ENCODE measurements at regions not wholly inside any gene's neighbourhood (a gene's known extent, or its start where the extent isn't known, plus 50 kb on each side); places are given as distances from the start of the nearest gene placed in this dataset.

GRCh38 chr7:145848691-145849090, 267.9 kb upstream of the CNTNAP2 start:
- TF ChIP-seq CTCF (IDR thresholded peaks at IDR 0.05) (no peak), EZH2 (IDR thresholded peaks at IDR 0.05; ENCODE audit: borderline replicate concordance, insufficient read depth, low read depth, low read length, poor library complexity, severe bottlenecking) (no peak)
- Mint-ChIP-seq H3K27ac (no peak overlapping the region), H3K9me3 (ENCODE audit: insufficient read depth) (no peaks in the 10 kb centered on the region), H3K4me3 (no peak overlapping the region), H3K27me3 (no peaks in the 10 kb centered on the region), H3K4me1 (peaks cover 6% of the 10 kb centered on the region)
- Histone ChIP-seq H3K4me2 (replicated peaks; ENCODE audit: low read depth, low read length, poor library complexity, severe bottlenecking) (no peak overlapping the region), H4K20me1 (ENCODE audit: control insufficient read depth, insufficient read depth, low read length, poor library complexity, severe bottlenecking) (no peaks in the 10 kb centered on the region), H3K4me1 (ENCODE audit: control insufficient read depth in 2 of 2, insufficient read depth in 2 of 2, low read length in 2 of 2) (no peaks in the 10 kb centered on the region), H3K36me3 (replicated peaks in 1 of 2; ENCODE audit: control extremely low read depth in 1 of 2, control insufficient read depth in 1 of 2, extremely low read depth in 1 of 2, insufficient read depth in 2 of 2, low read length in 1 of 2) (no peaks in the 10 kb centered on the region), H3K79me2 (ENCODE audit: control insufficient read depth, insufficient read depth, low read length) (no peaks in the 10 kb centered on the region), H3K27ac (ENCODE audit: low read length in 2 of 2) (no peak overlapping the region), H3K9me3 (ENCODE audit: control extremely low read depth in 1 of 3, control insufficient read depth in 2 of 3, insufficient read depth in 1 of 3, low read length in 2 of 3) (no peaks in the 10 kb centered on the region), H3K27me3 (replicated peaks in 1 of 4; ENCODE audit: control extremely low read depth in 1 of 4, control insufficient read depth in 3 of 4, insufficient read depth in 4 of 4, low read length in 3 of 4) (no peaks in the 10 kb centered on the region), H3K9ac (ENCODE audit: low read length) (no peak overlapping the region), H2AFZ (ENCODE audit: insufficient read depth, low read depth, low read length, poor library complexity, severe bottlenecking) (no peak overlapping the region), H3K4me3 (ENCODE audit: control extremely low read depth in 1 of 5, extremely low read depth in 1 of 5, insufficient read depth in 1 of 5, low read depth in 2 of 5, low read length in 4 of 5) (no peak overlapping the region)
- ATAC-seq (ENCODE audit: low read depth) (no peak), DNase-seq (no peak)
- intact Hi-C loops (cut with micrococcal nuclease): no loop called here
- 50% methylated on average over 1 of the region's 1 CpG for WGBS (ENCODE audit: insufficient coverage)
- ChIA-PET POLR2A (no interaction called here), CTCF (interaction anchor here (1.5 kb wide), 1 partner anchor 812 kb away, joined by 4 read pairs; no protein-coding TSS in a partner anchor)

GRCh38 chr7:145845345-145845744, 271.3 kb upstream of the CNTNAP2 start:
- Histone ChIP-seq H3K27me3 (replicated peaks in 1 of 4; ENCODE audit: control extremely low read depth in 1 of 4, control insufficient read depth in 3 of 4, insufficient read depth in 4 of 4, low read length in 3 of 4) (no peaks in the 10 kb centered on the region), H2AFZ (ENCODE audit: insufficient read depth, low read depth, low read length, poor library complexity, severe bottlenecking) (no peak overlapping the region), H3K4me3 (ENCODE audit: control extremely low read depth in 1 of 5, extremely low read depth in 1 of 5, insufficient read depth in 1 of 5, low read depth in 2 of 5, low read length in 4 of 5) (peak overlapping the region in 3 of 5 experiments; percentile 11 to 41 (median 32)), H3K79me2 (ENCODE audit: control insufficient read depth, insufficient read depth, low read length) (no peaks in the 10 kb centered on the region), H3K36me3 (replicated peaks in 1 of 2; ENCODE audit: control extremely low read depth in 1 of 2, control insufficient read depth in 1 of 2, extremely low read depth in 1 of 2, insufficient read depth in 2 of 2, low read length in 1 of 2) (no peaks in the 10 kb centered on the region), H3K9me3 (ENCODE audit: control extremely low read depth in 1 of 3, control insufficient read depth in 2 of 3, insufficient read depth in 1 of 3, low read length in 2 of 3) (no peaks in the 10 kb centered on the region), H3K4me2 (replicated peaks; ENCODE audit: low read depth, low read length, poor library complexity, severe bottlenecking) (peak overlapping the region; percentile 22), H3K27ac (ENCODE audit: low read length in 2 of 2) (peak overlapping the region in 1 of 2 donors; percentile 9), H4K20me1 (ENCODE audit: control insufficient read depth, insufficient read depth, low read length, poor library complexity, severe bottlenecking) (no peaks in the 10 kb centered on the region), H3K4me1 (ENCODE audit: control insufficient read depth in 2 of 2, insufficient read depth in 2 of 2, low read length in 2 of 2) (no peaks in the 10 kb centered on the region), H3K9ac (ENCODE audit: low read length) (peak overlapping the region; percentile 16)
- Mint-ChIP-seq H3K4me1 (peaks cover 6% of the 10 kb centered on the region), H3K27me3 (no peaks in the 10 kb centered on the region), H3K9me3 (ENCODE audit: insufficient read depth) (no peaks in the 10 kb centered on the region), H3K4me3 (peak overlapping the region; percentile 11), H3K27ac (no peak overlapping the region)
- ATAC-seq (ENCODE audit: low read depth) (no peak), DNase-seq (no peak)
- WGBS (ENCODE audit: insufficient coverage): 56% methylated on average over 3 of the region's 6 CpGs
- intact Hi-C loops (cut with micrococcal nuclease): no loop called here
- ChIA-PET CTCF (no interaction called here), POLR2A (no interaction called here)
- TF ChIP-seq EZH2 (IDR thresholded peaks at IDR 0.05; ENCODE audit: borderline replicate concordance, insufficient read depth, low read depth, low read length, poor library complexity, severe bottlenecking) (no peak), CTCF (IDR thresholded peaks at IDR 0.05) (no peak)
